ENCODE measurements at regions not wholly inside any gene's neighbourhood (a gene's known extent, or its start where the extent isn't known, plus 50 kb on each side); places are given as distances from the start of the nearest gene placed in this dataset.

DNA sequence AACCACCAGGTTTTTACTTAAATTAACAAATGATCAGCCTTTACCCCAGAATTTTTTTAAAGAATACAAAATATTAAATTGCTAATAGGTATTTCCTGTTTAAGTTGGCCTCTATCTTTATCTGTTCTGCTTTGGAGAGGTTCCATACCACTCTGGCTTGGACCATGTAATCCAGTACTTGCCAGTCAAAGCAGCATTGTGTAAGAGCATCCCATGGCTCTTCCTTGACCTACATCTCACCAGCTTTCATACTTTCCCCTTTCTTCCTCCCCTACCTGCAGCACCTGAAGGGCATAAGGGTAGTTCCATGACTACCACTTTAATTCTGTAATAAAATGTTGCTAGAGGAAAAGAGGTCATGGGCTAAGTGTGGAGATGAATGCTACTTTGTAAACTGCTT lies 140.8 kb upstream of the MTAP start:
- Mint-ChIP-seq H3K36me3 (ENCODE audit: unreplicated experiment) (no peaks in the 10 kb centered on the region), H3K4me3 (ENCODE audit: unreplicated experiment) (no peak overlapping the region), H3K4me1 (ENCODE audit: unreplicated experiment) (no peaks in the 10 kb centered on the region), H3K27ac (ENCODE audit: unreplicated experiment) (no peak overlapping the region), H3K9me3 (ENCODE audit: unreplicated experiment) (peaks cover 8% of the 10 kb centered on the region), H3K27me3 (ENCODE audit: unreplicated experiment) (peaks cover 15% of the 10 kb centered on the region)
- DNase-seq (ENCODE audit: extremely low spot score, unreplicated experiment), result no peak
- TF ChIP-seq, protein P1, sequence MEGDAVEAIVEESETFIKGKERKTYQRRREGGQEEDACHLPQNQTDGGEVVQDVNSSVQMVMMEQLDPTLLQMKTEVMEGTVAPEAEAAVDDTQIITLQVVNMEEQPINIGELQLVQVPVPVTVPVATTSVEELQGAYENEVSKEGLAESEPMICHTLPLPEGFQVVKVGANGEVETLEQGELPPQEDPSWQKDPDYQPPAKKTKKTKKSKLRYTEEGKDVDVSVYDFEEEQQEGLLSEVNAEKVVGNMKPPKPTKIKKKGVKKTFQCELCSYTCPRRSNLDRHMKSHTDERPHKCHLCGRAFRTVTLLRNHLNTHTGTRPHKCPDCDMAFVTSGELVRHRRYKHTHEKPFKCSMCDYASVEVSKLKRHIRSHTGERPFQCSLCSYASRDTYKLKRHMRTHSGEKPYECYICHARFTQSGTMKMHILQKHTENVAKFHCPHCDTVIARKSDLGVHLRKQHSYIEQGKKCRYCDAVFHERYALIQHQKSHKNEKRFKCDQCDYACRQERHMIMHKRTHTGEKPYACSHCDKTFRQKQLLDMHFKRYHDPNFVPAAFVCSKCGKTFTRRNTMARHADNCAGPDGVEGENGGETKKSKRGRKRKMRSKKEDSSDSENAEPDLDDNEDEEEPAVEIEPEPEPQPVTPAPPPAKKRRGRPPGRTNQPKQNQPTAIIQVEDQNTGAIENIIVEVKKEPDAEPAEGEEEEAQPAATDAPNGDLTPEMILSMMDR (IDR thresholded peaks at IDR 0.05), result no peak

DNA sequence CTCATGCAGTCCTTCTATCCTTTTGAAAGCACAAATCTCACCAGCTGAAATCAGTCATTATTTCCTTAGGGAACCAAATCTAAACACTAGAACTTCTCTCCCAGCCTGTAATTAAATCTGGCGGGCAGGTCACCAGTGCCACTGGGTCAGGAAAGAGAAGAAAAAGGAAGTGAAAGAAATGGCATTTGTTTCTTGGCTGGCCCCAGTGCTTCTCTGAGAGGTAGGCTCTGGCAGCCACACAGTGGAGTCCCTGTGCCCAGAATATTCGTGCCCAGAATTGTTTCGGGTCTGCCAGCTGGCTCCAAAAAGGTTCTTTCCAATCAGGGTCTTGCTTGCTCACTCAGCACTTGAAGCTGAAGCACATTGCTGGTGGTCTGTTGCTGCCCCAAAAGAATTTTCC lies 133.9 kb upstream of the MTAP start:
- TF ChIP-seq, protein P1 (IDR thresholded peaks at IDR 0.05), result no peak
- DNase-seq (ENCODE audit: extremely low spot score, unreplicated experiment), result no peak
- Mint-ChIP-seq H3K36me3 (ENCODE audit: unreplicated experiment) (no peaks in the 10 kb centered on the region), H3K27ac (ENCODE audit: unreplicated experiment) (no peak overlapping the region), H3K9me3 (ENCODE audit: unreplicated experiment) (no peaks in the 10 kb centered on the region), H3K4me3 (ENCODE audit: unreplicated experiment) (no peak overlapping the region), H3K27me3 (ENCODE audit: unreplicated experiment) (peaks cover 3% of the 10 kb centered on the region), H3K4me1 (ENCODE audit: unreplicated experiment) (peaks cover 7% of the 10 kb centered on the region)

GRCh38 chr9:21669701-21670100 lies 132.7 kb upstream of the MTAP start:
- H3K4me3 Mint-ChIP-seq (ENCODE audit: unreplicated experiment), result no peak overlapping the region
- no peaks in the 10 kb centered on the region for H3K27me3 Mint-ChIP-seq (ENCODE audit: unreplicated experiment)
- H3K4me1 Mint-ChIP-seq (ENCODE audit: unreplicated experiment), result peaks cover 10% of the 10 kb centered on the region
- TF ChIP-seq, protein P1 (IDR thresholded peaks at IDR 0.05), result no peak
- H3K36me3 Mint-ChIP-seq (ENCODE audit: unreplicated experiment), result no peaks in the 10 kb centered on the region
- no peak overlapping the region for H3K27ac Mint-ChIP-seq (ENCODE audit: unreplicated experiment)
- H3K9me3 Mint-ChIP-seq (ENCODE audit: unreplicated experiment), result no peaks in the 10 kb centered on the region
- no peak for DNase-seq (ENCODE audit: extremely low spot score, unreplicated experiment)

DNA sequence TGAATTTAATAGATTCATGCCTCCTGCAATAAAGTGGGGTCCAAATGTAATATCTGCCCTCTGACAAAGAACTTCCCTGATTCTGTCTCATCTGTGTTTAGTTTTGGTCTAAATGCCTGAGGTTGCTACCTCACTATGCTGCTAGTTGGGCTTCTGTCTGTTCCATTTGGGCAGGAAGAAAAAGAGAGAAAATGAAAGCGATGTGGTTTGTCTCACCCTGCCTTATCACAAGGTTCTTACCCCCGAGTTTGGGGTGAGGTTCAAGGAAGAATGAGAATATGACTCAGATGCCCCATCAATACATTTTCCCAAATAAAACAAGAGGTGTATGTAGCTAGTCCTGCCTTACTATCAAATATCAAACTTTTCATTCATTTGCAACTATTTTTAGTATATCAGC lies 132.1 kb upstream of the MTAP start:
- H3K36me3 Mint-ChIP-seq (ENCODE audit: unreplicated experiment), result no peaks in the 10 kb centered on the region
- TF ChIP-seq, protein P1 (IDR thresholded peaks at IDR 0.05), result no peak
- peaks cover 14% of the 10 kb centered on the region for H3K4me1 Mint-ChIP-seq (ENCODE audit: unreplicated experiment)
- no peaks in the 10 kb centered on the region for H3K27me3 Mint-ChIP-seq (ENCODE audit: unreplicated experiment)
- no peak overlapping the region for H3K27ac Mint-ChIP-seq (ENCODE audit: unreplicated experiment)
- H3K4me3 Mint-ChIP-seq (ENCODE audit: unreplicated experiment), result no peak overlapping the region
- H3K9me3 Mint-ChIP-seq (ENCODE audit: unreplicated experiment), result no peaks in the 10 kb centered on the region
- DNase-seq (ENCODE audit: extremely low spot score, unreplicated experiment), result no peak

DNA sequence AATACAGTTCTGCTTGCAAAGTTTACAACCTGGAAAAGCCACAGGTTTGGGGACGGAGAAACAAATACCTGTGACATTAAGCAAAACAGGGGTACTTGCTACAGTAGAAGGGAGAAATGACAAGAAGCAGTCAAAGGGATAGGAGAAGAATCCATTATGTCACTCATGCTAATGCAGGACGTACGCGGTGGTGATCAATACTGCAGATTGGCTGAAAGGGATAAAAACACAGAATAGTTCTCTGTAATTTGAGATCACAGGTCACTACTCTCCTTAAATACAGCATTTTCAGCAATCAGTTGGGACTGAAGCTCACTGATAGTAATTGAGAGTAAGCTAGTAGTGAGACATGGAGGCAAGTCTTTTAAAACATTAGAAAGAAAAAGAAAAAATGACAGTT lies 130.3 kb upstream of the MTAP start:
- H3K36me3 Mint-ChIP-seq (ENCODE audit: unreplicated experiment), result no peaks in the 10 kb centered on the region
- no peaks in the 10 kb centered on the region for H3K9me3 Mint-ChIP-seq (ENCODE audit: unreplicated experiment)
- peaks cover 16% of the 10 kb centered on the region for H3K4me1 Mint-ChIP-seq (ENCODE audit: unreplicated experiment)
- DNase-seq (ENCODE audit: extremely low spot score, unreplicated experiment), result no peak
- TF ChIP-seq, protein P1 (IDR thresholded peaks at IDR 0.05), result no peak
- no peak overlapping the region for H3K27ac Mint-ChIP-seq (ENCODE audit: unreplicated experiment)
- H3K4me3 Mint-ChIP-seq (ENCODE audit: unreplicated experiment), result no peak overlapping the region
- no peaks in the 10 kb centered on the region for H3K27me3 Mint-ChIP-seq (ENCODE audit: unreplicated experiment)
